GM19468 (cell line): ENCODE measurements at regions not wholly inside any gene's neighbourhood (a gene's known extent, or its start where the extent isn't known, plus 50 kb on each side); places are given as distances from the start of the nearest gene placed in this dataset.
"Not testable (repeated sequence)": the region's sequence is repeated elsewhere in the genome, so short reads cannot be mapped to it uniquely, and the experiment has no call there.

Experiments
- ATAC-seq: cut with Tn5 transposase; IDR thresholded peaks from one replicate; pipeline ENCODE4 v1.9.1; 2021; ENCODE audit warnings: mild to moderate bottlenecking, moderate library complexity, moderate number of reproducible peaks; ENCODE audit not compliant: unreplicated experiment; ENCODE audit errors: extremely low read depth

- no peak for ATAC-seq
These were observed 225.9 kb upstream of the MYO3A start for GRCh38 chr10:25707976-25708671.

DNA sequence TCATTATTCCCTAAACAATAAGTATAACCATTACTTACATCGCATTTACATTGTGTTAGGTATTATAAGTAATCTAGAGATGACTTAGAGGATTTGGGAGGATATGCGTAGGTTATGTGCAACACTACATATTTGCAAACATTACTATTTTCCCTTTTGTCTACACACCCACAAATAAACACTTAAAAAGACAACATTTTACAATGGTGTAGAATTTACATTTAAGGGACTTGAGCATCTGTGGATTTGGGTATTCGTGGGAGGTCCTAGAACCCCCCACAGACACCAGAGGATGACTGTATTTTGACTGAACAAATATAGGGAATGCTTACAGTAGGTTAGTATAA lies 220.2 kb upstream of the MYO3A start:
- ATAC-seq, result no peak

GRCh38 chr10:25724241-25724640 lies 209.8 kb upstream of the MYO3A start:
- ATAC-seq, result no peak

DNA sequence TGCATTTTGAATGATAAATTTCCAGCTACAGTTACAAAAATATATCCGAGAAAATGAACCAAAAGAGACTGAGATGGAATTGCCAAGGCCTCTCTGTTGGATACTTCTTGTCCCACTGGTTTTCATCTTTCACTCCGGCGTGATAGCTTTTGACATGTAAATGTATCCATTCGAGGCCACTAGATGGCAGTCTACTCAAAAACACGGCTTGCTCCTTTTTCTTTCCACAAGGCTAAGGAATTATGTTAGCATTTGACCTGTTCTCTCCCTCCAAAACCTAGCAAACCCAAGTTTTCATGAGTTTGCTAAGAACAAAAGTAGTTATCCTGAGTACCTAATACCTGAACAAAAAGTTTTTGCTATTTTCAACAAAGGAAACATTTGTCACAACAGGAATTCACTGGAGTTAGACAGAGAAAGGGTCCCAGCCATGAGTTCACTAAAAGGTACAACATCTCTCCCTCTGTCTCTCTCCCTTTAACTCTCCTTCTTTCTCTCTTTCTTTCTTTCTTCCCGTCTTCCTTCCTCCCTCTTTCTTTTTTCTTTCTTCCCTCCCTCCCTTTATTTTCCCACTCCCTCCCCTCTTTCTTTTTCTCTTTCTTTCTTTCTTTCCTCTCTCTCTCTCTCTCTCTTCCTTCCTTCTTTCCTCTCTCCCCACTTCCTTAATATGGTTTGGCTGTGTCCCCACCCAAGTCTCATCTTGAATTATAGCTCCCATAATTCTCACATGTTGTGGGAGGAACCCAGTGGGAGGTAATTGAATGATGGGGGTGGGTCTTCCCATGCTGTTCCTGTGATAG lies 207.9 kb upstream of the MYO3A start:
- no peak for ATAC-seq

- ATAC-seq, result no peak
These were observed 195.3 kb upstream of the MYO3A start for GRCh38 chr10:25738776-25739175.

- no peak for ATAC-seq
These were observed 190.2 kb upstream of the MYO3A start for GRCh38 chr10:25743832-25744231.

GRCh38 chr10:25744574-25744973 lies 189.5 kb upstream of the MYO3A start:
- no peak for ATAC-seq

DNA sequence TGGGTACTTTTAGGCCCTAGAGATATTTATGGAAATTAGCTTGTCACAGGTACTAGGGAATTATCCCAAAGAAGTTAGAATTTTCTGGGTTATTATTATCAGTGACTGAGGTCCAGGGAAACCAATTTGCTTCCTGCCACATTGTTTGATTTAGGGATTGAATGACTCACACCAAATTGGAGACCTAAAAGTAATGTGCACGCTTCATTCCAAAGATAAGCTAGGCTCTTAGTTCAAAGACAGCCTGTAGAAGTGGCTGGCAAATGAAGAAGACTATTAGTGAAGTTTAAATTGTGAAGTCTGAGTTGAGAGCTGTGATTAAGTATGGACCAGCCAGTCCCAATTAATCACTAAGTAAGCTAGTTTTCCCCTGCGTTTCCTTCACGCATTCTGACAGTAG lies 188.1 kb upstream of the MYO3A start:
- ATAC-seq, result no peak

GRCh38 chr10:25747084-25747483 lies 186.9 kb upstream of the MYO3A start:
- no peak for ATAC-seq

DNA sequence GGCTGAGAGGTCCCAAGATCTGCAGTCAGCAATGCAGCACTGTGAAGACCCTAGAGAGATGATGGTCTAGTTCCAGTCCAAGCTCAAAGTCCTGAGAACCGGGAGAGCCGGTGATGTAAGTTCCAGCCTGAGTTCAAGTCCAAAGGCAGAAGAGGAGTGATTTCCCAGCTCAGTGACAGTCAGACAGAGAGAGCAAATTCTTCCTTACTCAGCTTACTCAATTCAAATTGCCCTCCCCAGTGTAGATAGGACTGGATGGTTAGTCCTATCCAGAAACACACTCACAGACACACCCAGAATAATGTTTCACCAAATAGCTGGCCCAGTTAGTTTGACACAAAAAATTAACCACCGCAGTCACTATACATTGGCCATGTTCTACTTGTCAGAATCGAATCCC lies 185.5 kb upstream of the MYO3A start:
- ATAC-seq, result no peak

DNA sequence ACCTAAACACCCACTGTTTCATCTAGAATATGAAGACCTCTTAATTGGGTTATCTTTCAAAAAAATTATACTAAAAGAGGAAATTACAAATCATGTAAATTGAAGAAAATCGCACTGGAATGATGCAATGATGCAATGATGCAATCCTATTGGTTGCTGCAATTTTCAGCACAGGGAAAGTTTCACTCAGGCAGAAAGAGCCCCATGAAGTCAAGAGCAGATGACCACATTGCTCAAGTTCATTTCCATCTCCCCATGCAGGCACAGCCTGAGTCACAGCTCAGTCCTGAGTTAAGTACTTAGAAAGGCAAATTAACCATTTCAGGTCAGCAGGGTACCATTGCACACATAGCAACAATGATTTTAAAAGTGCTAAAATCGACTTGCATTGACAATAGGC lies 180.3 kb upstream of the MYO3A start:
- no peak for ATAC-seq

DNA sequence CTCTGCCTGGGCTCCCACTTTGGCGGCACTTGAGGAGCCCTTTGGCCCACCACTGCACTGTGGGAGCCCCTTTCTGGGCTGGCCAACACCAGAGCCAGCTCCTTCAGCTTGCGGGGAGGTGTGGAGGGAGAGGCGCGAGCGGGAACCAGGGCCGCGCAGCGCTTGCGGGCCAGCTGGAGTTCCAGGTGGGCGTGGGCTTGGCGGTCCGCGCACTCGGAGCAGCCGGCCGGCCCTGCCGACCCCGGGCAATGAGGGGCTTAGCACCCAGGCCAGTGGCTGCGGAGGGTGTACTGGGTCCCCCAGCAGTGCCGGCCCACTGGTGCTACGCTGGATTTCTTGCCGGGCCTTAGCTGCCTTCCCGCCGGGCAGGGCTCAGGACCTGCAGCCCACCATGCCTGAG lies 178.2 kb upstream of the MYO3A start:
- ATAC-seq, result not testable (repeated sequence)

GRCh38 chr10:25756784-25757183 lies 177.2 kb upstream of the MYO3A start:
- no peak for ATAC-seq

- no peak for ATAC-seq
These were observed 176.0 kb upstream of the MYO3A start for GRCh38 chr10:25758041-25758457.

DNA sequence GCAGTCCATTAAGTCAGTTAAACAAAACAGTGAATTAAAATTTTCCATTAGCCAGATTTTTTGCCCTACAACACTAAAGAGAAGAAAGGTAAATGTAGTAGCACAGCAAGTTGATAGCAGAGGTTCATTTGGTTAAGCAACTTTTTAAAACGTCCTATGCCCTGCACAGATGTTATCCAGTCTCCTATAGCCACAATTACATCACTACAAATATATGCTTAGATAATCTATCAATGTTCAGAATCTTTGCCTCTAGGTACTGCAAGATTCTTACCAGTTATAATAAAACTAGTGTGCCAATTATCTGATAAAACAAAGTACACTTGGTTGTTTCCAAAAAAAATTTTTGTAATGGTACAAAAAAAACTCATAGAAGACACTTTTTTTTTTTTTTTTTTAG lies 175.5 kb upstream of the MYO3A start:
- no peak for ATAC-seq

DNA sequence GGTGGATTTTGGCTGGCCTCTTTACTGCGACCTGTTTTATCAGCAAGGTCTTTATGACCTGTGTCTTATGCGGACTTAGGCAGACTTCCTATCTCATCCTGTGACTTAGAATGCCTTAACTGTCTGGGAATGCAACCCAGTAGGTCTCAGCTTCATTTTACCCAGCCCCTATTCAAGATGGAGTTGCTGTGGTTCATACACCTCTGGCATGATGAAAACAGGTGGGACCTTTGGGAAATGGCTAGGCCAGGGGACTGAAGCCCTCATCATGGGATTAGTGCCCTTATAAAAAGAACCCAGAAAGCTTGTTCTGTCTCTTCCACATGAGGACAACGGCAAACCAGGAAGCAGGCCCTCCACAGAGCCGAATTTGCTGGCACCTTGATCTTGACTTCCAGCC lies 172.1 kb upstream of the MYO3A start:
- no peak for ATAC-seq

DNA sequence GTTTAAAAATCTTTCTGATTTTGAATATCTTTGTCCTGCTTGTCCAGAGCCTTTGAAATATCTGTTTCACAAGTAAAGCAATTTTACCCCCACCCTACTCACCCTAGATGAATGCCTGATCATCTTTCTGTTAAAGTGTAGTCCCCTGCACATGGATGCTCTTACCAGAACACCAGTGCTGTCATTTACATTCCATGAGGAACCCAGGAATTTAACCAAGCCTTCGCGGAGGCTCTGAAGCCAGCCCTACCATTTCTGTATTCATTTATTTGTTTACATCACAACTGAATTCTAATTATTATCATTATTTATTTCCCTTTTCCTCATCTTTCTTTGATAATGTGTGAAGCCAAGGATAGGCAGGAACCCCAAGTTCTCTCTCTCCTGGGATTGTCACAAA lies 167.8 kb upstream of the MYO3A start:
- ATAC-seq, result no peak

DNA sequence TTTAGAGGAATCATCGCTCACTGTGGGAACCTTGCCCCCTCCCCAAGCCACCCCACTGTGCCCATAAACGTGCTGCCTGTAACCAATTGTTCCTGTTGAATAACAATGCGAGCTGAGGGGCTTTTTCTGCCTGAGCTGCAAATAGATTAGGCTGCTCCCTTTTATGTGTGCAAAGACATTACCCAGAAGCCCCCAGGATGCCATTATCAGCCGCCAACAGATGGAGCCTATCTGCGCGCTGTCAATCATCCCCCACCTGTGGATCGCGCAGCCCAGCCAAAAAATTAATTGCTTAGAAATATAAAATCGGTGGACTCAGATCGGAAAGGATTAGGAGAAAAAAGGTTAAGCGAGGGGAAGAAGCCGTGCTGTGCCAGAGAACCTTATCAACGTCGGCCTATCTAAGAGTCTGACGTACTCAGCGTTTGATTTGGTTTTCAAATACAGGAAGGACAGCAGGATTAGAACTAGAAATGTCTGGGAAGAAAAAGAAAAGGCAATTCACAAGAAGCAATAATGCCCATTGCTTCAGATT lies 167.3 kb upstream of the MYO3A start:
- no peak for ATAC-seq

DNA sequence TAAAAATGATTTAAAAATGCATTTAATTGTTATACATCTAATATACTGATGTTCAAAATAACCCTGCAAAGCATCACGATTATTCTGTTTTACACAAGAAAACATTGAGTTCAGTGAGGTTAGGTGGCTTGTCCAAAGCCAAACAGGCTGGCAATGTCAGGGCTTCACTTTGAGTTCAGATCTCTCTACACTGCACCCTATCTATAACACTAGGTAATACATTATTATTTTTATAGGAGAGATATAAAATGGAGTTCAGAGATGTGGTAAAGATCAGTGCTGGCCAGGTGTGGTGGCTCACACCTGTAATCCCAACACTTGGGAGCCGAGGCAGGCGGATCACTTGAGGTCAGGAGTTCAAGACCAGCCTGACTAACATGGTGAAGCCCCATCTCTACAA lies 165.9 kb upstream of the MYO3A start:
- ATAC-seq, result no peak

GRCh38 chr10:25778646-25779045 lies 155.4 kb upstream of the MYO3A start:
- ATAC-seq, result no peak

- no peak for ATAC-seq
These were observed 147.9 kb upstream of the MYO3A start for GRCh38 chr10:25786161-25786560.

DNA sequence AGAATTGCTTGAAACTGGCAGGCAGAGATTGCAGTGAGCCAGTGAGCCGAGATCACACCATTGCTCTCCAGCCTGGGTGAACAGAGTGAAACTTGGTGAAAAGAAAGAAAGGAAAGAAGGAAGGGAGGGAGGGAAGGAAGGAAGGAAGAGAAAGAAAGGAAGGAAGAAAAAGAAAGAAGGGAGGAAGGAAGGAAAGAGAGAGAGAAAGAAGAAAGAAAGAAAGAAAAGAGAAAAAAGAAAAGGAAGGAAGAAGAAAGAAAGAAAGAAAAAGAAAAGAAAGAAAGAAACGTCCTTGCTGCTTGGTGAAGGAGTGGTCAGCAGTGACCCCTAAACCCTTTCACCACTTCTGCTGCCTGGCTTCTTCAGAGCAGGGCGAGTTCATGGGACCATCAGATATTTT lies 147.1 kb upstream of the MYO3A start:
- no peak for ATAC-seq
